ENCODE measurements at regions not wholly inside any gene's neighbourhood (a gene's known extent, or its start where the extent isn't known, plus 50 kb on each side); places are given as distances from the start of the nearest gene placed in this dataset.
"Not testable (repeated sequence)": the region's sequence is repeated elsewhere in the genome, so short reads cannot be mapped to it uniquely, and the experiment has no call there.

DNA sequence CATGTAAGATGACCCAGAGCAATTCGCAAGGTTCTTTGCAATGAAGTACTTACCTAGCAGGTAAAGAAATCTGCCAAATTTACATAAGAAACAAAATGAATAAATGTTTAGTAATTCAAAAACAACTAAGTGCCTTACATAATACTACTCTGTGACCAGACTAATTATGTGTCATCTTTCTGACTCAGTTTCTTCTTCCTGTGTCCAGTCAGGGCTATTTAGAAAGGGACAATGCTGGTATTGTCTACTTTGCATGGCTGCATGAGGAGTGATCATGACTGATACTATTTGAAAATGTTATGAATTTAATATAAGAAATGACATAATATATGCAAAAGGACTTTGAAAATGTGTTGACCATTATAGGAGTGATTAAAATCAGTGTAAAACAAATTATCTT is 210.0 kb downstream of the TMEM161B start:
- ATAC-seq (replicated peaks): no peak
- Mint-ChIP-seq H3K36me3 (no peaks in the 10 kb centered on the region), H3K9me3 (peaks cover 14 to 26% of the 10 kb centered on the region in 2 donors), H3K27me3 (peaks cover 0 to 4% of the 10 kb centered on the region in 2 donors), H3K4me1 (no peaks in the 10 kb centered on the region), H3K4me3 (no peak overlapping the region), H3K27ac (no peak overlapping the region)
- DNase-seq: no peak

- not testable (repeated sequence) for H3K4me3 Mint-ChIP-seq; ATAC-seq (replicated peaks); H3K4me1 Mint-ChIP-seq; DNase-seq; H3K27me3 Mint-ChIP-seq; H3K27ac Mint-ChIP-seq; H3K36me3 Mint-ChIP-seq; H3K9me3 Mint-ChIP-seq
These were observed 216.2 kb downstream of the TMEM161B start for GRCh38 chr5:88052468-88052867.

GRCh38 chr5:88051148-88051547 is 217.5 kb downstream of the TMEM161B start:
- peaks cover 0 to 3% of the 10 kb centered on the region in 2 donors for H3K9me3 Mint-ChIP-seq
- no peak overlapping the region for H3K27ac Mint-ChIP-seq
- H3K4me3 Mint-ChIP-seq: no peak overlapping the region
- no peaks in the 10 kb centered on the region for H3K4me1 Mint-ChIP-seq
- ATAC-seq (replicated peaks) (no peak), DNase-seq (no peak)
- H3K27me3 Mint-ChIP-seq: no peaks in the 10 kb centered on the region
- no peaks in the 10 kb centered on the region for H3K36me3 Mint-ChIP-seq

DNA sequence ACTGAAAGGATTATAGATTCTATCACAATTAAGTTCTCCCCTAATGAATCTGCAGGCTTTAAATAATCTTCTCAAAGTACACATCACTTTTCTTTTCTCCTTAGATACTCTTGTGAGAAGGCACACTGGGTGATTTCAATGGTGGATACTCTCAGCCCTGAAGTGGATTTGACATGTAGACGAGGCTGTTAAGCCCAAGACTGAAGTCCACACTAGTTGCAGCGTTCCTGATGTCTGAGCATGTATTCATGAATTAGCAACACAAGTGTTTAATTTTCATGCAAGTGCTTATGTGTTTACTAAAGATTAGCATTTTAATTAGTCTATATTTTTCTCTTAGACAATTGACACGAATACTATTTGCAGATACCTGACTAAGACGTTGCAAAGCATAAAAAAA is 218.9 kb downstream of the TMEM161B start:
- no peaks in the 10 kb centered on the region for H3K4me1 Mint-ChIP-seq
- no peak overlapping the region for H3K27ac Mint-ChIP-seq
- no peak overlapping the region for H3K4me3 Mint-ChIP-seq
- peaks cover 0 to 3% of the 10 kb centered on the region in 2 donors for H3K9me3 Mint-ChIP-seq
- no peaks in the 10 kb centered on the region for H3K27me3 Mint-ChIP-seq
- DNase-seq (no peak), ATAC-seq (replicated peaks) (no peak)
- H3K36me3 Mint-ChIP-seq: no peaks in the 10 kb centered on the region

- H3K27me3 Mint-ChIP-seq: no peaks in the 10 kb centered on the region
- H3K36me3 Mint-ChIP-seq: no peaks in the 10 kb centered on the region
- peaks cover 0 to 3% of the 10 kb centered on the region in 2 donors for H3K9me3 Mint-ChIP-seq
- H3K4me1 Mint-ChIP-seq: no peaks in the 10 kb centered on the region
- no peak overlapping the region for H3K4me3 Mint-ChIP-seq
- H3K27ac Mint-ChIP-seq: no peak overlapping the region
- no peak for DNase-seq
- no peak for ATAC-seq (replicated peaks)
These were observed 219.5 kb downstream of the TMEM161B start for GRCh38 chr5:88049156-88049555.

- no peaks in the 10 kb centered on the region for H3K27me3 Mint-ChIP-seq
- no peak overlapping the region for H3K4me3 Mint-ChIP-seq
- ATAC-seq (replicated peaks): no peak
- peaks cover 0 to 4% of the 10 kb centered on the region in 2 donors for H3K9me3 Mint-ChIP-seq
- DNase-seq: no peak
- H3K36me3 Mint-ChIP-seq: no peaks in the 10 kb centered on the region
- H3K27ac Mint-ChIP-seq: no peak overlapping the region
- no peaks in the 10 kb centered on the region for H3K4me1 Mint-ChIP-seq
These were observed 222.6 kb downstream of the TMEM161B start for GRCh38 chr5:88045931-88046461.

DNA sequence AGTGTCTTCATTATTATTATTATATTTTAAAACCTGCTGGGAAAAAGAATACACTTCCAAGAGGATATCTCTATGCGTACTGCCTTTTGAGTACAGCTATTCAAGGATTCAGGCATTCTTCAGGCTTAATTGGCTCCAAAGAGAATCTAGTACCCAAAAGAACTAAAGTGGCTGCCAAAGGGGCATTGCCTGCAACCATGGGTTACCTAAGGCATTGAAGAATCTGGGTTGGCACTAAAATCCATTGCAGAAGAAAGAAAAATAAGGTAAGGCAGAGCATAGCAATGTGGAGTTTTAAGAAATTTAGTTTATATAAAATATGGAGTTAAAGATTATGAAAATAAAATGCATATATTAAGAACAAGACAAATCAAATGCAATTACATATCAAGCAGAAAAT is 223.5 kb downstream of the TMEM161B start:
- no peaks in the 10 kb centered on the region for H3K36me3 Mint-ChIP-seq
- H3K27ac Mint-ChIP-seq: no peak overlapping the region
- no peak for ATAC-seq (replicated peaks)
- H3K4me3 Mint-ChIP-seq: no peak overlapping the region
- peaks cover 0 to 5% of the 10 kb centered on the region in 2 donors for H3K9me3 Mint-ChIP-seq
- no peaks in the 10 kb centered on the region for H3K4me1 Mint-ChIP-seq
- no peak for DNase-seq
- H3K27me3 Mint-ChIP-seq: no peaks in the 10 kb centered on the region

DNA sequence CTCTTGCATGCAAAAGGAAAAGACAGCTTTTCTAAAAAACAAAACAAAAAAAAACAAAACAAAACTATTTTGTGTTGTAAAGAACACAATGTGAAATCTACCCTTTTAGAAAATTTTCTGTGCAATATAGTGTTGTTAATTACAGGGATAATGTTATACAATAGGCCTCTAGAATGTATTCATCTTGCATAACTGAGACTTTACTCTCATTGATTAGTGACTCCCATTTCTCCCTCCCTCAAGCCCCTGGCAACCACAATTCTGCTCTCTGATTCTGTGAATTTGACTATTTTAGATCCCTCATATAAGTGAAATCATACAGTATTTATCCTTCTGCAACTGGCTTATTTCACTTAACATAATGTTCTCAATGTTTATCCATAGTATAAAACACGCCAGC is 234.1 kb downstream of the TMEM161B start:
- ATAC-seq (replicated peaks) (no peak), DNase-seq (no peak)
- Mint-ChIP-seq H3K27ac (no peak overlapping the region), H3K4me1 (no peaks in the 10 kb centered on the region), H3K4me3 (no peak overlapping the region), H3K9me3 (peaks cover 8 to 14% of the 10 kb centered on the region in 2 donors), H3K27me3 (no peaks in the 10 kb centered on the region), H3K36me3 (no peaks in the 10 kb centered on the region)

- ATAC-seq (replicated peaks) (no peak), DNase-seq (no peak)
- no peaks in the 10 kb centered on the region for H3K27me3 Mint-ChIP-seq
- no peak overlapping the region for H3K4me3 Mint-ChIP-seq
- no peak overlapping the region for H3K27ac Mint-ChIP-seq
- no peaks in the 10 kb centered on the region for H3K4me1 Mint-ChIP-seq
- no peaks in the 10 kb centered on the region for H3K36me3 Mint-ChIP-seq
- peaks cover 3 to 7% of the 10 kb centered on the region in 2 donors for H3K9me3 Mint-ChIP-seq
These were observed 235.5 kb downstream of the TMEM161B start for GRCh38 chr5:88033191-88033590.

GRCh38 chr5:88029011-88029410 is 239.6 kb downstream of the TMEM161B start:
- H3K27me3 Mint-ChIP-seq: no peaks in the 10 kb centered on the region
- H3K27ac Mint-ChIP-seq: no peak overlapping the region
- no peaks in the 10 kb centered on the region for H3K4me1 Mint-ChIP-seq
- ATAC-seq (replicated peaks): no peak
- H3K36me3 Mint-ChIP-seq: no peaks in the 10 kb centered on the region
- no peak overlapping the region for H3K4me3 Mint-ChIP-seq
- DNase-seq: no peak
- H3K9me3 Mint-ChIP-seq: peaks cover 0 to 2% of the 10 kb centered on the region in 2 donors

DNA sequence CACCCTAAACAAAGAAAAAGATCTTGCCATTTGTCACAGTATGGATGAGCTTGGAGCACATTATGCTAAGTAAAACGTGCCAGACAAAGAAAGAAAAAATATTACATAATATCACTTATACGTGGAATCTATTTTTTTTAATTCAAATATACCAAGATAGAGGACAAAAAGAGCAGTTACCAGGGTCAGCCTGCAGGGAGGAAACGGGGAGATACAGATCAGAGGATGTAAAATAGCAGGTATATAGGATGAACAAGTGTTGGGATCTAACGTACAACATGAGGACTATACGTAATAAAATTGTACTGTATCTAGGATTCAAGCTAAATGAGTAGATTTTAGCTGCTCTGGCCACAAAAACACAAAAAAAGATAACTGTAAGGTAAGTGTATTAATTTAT is 247.5 kb downstream of the TMEM161B start:
- no peaks in the 10 kb centered on the region for H3K36me3 Mint-ChIP-seq
- no peaks in the 10 kb centered on the region for H3K4me1 Mint-ChIP-seq
- no peak overlapping the region for H3K27ac Mint-ChIP-seq
- no peaks in the 10 kb centered on the region for H3K27me3 Mint-ChIP-seq
- H3K9me3 Mint-ChIP-seq: no peaks in the 10 kb centered on the region
- no peak overlapping the region for H3K4me3 Mint-ChIP-seq
- ATAC-seq (replicated peaks) (no peak), DNase-seq (no peak)

DNA sequence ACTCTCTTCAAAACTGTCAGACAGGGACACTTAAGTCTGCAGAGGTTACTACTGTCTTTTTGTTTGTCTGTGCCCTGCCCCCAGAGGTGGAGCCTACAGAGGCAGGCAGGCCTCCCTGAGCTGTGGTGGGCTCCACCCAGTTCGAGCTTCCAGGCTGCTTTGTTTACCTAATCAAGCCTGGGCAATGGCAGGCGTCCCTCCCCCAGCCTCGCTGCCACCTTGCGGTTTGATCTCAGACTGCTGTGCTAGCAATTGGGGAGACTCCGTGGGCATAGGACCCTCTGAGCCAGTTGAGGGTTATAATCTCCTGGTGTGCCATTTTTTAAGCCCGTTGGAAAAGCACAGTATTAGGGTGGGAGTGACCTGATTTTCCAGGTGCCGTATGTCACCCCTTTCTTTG is 253.7 kb downstream of the TMEM161B start:
- not testable (repeated sequence) for H3K9me3 Mint-ChIP-seq; ATAC-seq (replicated peaks); H3K27ac Mint-ChIP-seq; DNase-seq; H3K36me3 Mint-ChIP-seq; H3K4me3 Mint-ChIP-seq; H3K27me3 Mint-ChIP-seq; H3K4me1 Mint-ChIP-seq

DNA sequence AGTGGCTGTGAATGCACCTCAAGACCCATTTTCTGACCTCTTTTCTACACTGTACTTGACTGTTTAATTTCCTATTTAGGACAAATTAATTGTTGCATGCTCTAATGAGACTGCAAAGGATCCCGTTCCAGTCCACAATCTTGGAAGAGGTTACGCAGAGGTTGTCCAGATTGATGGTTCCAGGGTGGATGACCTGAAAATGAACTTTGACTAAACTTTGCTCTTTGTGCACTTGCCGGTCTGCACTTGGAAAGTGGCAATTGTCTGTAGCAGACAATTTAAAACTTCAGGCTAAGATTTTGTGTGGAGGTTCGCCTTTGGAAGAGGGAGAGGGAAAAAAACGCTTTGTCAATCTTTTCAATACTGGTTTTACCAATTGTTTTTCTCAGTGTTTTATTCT is 267.8 kb downstream of the TMEM161B start:
- Mint-ChIP-seq H3K4me1 (no peaks in the 10 kb centered on the region), H3K27ac (no peak overlapping the region), H3K4me3 (no peak overlapping the region), H3K9me3 (peaks cover 5 to 10% of the 10 kb centered on the region in 2 donors), H3K27me3 (no peaks in the 10 kb centered on the region), H3K36me3 (no peaks in the 10 kb centered on the region)
- no peak for ATAC-seq (replicated peaks)
- DNase-seq: no peak

- no peak for DNase-seq
- no peak for ATAC-seq (replicated peaks)
- Mint-ChIP-seq H3K27me3 (no peaks in the 10 kb centered on the region), H3K9me3 (peaks cover 5 to 12% of the 10 kb centered on the region in 2 donors), H3K4me3 (no peak overlapping the region), H3K4me1 (no peaks in the 10 kb centered on the region), H3K27ac (no peak overlapping the region), H3K36me3 (no peaks in the 10 kb centered on the region)
These were observed 271.0 kb downstream of the TMEM161B start for GRCh38 chr5:87997662-87998061.

DNA sequence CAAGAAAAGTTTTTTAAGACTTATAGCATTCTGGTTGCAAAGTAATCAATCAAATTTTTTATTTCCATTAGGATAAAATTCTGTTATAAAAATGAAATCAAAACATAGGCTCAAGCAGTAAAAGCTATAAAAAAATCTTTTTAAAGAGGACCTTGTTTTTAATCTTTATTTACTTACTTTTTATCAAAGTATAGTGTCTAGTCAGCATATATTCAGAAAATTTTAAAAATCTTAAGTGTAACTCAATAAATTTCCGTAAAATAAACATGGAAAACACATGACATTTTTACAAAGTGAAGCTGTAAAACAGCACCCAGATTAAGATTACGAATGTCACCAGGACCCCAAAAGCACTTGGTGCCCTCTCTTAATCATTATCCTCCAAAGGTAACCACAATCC is 302.4 kb downstream of the TMEM161B start:
- Mint-ChIP-seq H3K4me1 (no peaks in the 10 kb centered on the region), H3K36me3 (no peaks in the 10 kb centered on the region), H3K9me3 (no peaks in the 10 kb centered on the region), H3K4me3 (no peak overlapping the region), H3K27me3 (no peaks in the 10 kb centered on the region), H3K27ac (no peak overlapping the region)
- DNase-seq (no peak), ATAC-seq (replicated peaks) (no peak)

GRCh38 chr5:87954121-87954520 is 314.5 kb downstream of the TMEM161B start:
- no peaks in the 10 kb centered on the region for H3K4me1 Mint-ChIP-seq
- ATAC-seq (replicated peaks) (no peak), DNase-seq (no peak)
- no peak overlapping the region for H3K4me3 Mint-ChIP-seq
- no peak overlapping the region for H3K27ac Mint-ChIP-seq
- no peaks in the 10 kb centered on the region for H3K27me3 Mint-ChIP-seq
- H3K9me3 Mint-ChIP-seq: peaks cover 0 to 2% of the 10 kb centered on the region in 2 donors
- no peaks in the 10 kb centered on the region for H3K36me3 Mint-ChIP-seq
